Inferior parietal cortex (tissue), 1 donor: ENCODE measurements at regions not wholly inside any gene's neighbourhood (a gene's known extent, or its start where the extent isn't known, plus 50 kb on each side); places are given as distances from the start of the nearest gene placed in this dataset.

Source experiments
- DNase-seq: peaks from one replicate; pipeline ENCODE4 v3.0.0-alpha.2; 2016; ENCODE audit errors: extremely low spot score

GRCh38 chr2:67709835-67710234, 312.7 kb downstream of the ETAA1 start:
- no peak for DNase-seq

GRCh38 chr2:67712484-67712883, 315.4 kb downstream of the ETAA1 start:
- no peak for DNase-seq

- no peak for DNase-seq
Observed at GRCh38 chr2:67713376-67713775, 316.2 kb downstream of the ETAA1 start.

- no peak for DNase-seq
Observed at GRCh38 chr2:67716895-67717396, 319.8 kb downstream of the ETAA1 start.

GRCh38 chr2:67717692-67718091, 320.6 kb downstream of the ETAA1 start:
- DNase-seq = no peak

GRCh38 chr2:67719351-67719750, 322.2 kb downstream of the ETAA1 start:
- DNase-seq = no peak

- no peak for DNase-seq
Observed at GRCh38 chr2:67721516-67721915, 324.4 kb downstream of the ETAA1 start.

GRCh38 chr2:67724261-67724660, 327.1 kb downstream of the ETAA1 start:
- DNase-seq = no peak

GRCh38 chr2:67725731-67726130, 328.6 kb downstream of the ETAA1 start:
- DNase-seq = no peak

- DNase-seq = no peak
Observed at GRCh38 chr2:67726416-67726815, 329.3 kb downstream of the ETAA1 start.

- DNase-seq = no peak
Observed at GRCh38 chr2:67727131-67727530, 330.0 kb downstream of the ETAA1 start.

- DNase-seq = no peak
Observed at GRCh38 chr2:67727623-67728022, 330.5 kb downstream of the ETAA1 start.

GRCh38 chr2:67729474-67729873, 332.3 kb downstream of the ETAA1 start:
- no peak for DNase-seq

GRCh38 chr2:67733517-67733916, 329.3 kb downstream of the C1D start:
- DNase-seq = no peak

GRCh38 chr2:67752199-67752598, 310.6 kb downstream of the C1D start:
- no peak for DNase-seq

GRCh38 chr2:67752969-67753368, 309.8 kb downstream of the C1D start:
- no peak for DNase-seq

GRCh38 chr2:67755156-67755882, 307.5 kb downstream of the C1D start:
- no peak for DNase-seq

- no peak for DNase-seq
Observed at GRCh38 chr2:67760995-67761394, 301.8 kb downstream of the C1D start.

GRCh38 chr2:67771380-67771779, 291.4 kb downstream of the C1D start:
- DNase-seq = no peak

GRCh38 chr2:67772216-67773170, 290.3 kb downstream of the C1D start:
- DNase-seq = no peak

- no peak for DNase-seq
Observed at GRCh38 chr2:67773851-67774250, 289.0 kb downstream of the C1D start.

- DNase-seq = no peak
Observed at GRCh38 chr2:67776276-67776675, 286.5 kb downstream of the C1D start.

GRCh38 chr2:67777010-67777409, 285.8 kb downstream of the C1D start:
- no peak for DNase-seq
